ENCODE measurements at regions not wholly inside any gene's neighbourhood (a gene's known extent, or its start where the extent isn't known, plus 50 kb on each side); places are given as distances from the start of the nearest gene placed in this dataset.
"Not testable (repeated sequence)": the region's sequence is repeated elsewhere in the genome, so short reads cannot be mapped to it uniquely, and the experiment has no call there.

DNA sequence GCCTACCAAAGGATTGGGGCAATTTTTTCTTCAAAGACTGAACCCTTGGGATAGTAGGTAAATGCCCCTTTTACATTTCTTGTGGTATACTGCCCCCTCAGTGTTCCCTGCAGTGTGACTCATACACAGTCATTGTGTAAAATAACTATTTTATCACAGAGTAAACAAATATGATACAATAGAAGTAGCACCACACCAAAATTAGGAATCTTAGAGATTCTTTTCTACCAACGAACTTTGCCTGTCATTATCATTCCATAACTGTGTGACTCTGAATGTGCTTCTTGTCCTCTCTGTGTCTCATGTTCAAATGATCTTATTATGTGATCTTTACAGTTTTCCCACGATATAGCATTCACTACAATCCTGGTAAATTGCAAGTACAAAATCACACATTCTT is 517.0 kb downstream of the ZIC3 start:
- no peak for DNase-seq (ENCODE audit: low read depth)
- TF ChIP-seq, protein P1, sequence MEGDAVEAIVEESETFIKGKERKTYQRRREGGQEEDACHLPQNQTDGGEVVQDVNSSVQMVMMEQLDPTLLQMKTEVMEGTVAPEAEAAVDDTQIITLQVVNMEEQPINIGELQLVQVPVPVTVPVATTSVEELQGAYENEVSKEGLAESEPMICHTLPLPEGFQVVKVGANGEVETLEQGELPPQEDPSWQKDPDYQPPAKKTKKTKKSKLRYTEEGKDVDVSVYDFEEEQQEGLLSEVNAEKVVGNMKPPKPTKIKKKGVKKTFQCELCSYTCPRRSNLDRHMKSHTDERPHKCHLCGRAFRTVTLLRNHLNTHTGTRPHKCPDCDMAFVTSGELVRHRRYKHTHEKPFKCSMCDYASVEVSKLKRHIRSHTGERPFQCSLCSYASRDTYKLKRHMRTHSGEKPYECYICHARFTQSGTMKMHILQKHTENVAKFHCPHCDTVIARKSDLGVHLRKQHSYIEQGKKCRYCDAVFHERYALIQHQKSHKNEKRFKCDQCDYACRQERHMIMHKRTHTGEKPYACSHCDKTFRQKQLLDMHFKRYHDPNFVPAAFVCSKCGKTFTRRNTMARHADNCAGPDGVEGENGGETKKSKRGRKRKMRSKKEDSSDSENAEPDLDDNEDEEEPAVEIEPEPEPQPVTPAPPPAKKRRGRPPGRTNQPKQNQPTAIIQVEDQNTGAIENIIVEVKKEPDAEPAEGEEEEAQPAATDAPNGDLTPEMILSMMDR (IDR thresholded peaks at IDR 0.05; ENCODE audit: low read depth, low read length, missing control alignments) = no peak
- H3K4me3 ChIP-seq (ENCODE audit: low read depth, low read length) = no peak overlapping the region

DNA sequence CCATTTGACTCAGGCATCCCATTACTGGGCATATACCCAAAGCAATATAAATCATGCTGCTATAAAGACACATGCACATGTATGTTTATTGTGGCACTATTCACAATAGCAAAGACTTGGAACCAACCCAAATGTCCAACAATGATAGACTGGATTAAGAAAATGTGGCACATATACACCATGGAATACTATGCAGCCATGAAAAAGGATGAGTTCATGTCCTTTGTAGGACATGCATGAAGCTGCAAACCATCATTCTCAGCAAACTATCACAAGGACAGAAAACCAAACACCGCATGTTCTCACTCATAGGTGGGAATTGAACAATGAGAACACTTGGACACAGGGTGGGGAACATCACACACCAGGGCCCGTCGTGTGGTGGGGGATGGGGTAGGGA is 545.0 kb downstream of the ZIC3 start:
- not testable (repeated sequence) for H3K4me3 ChIP-seq (ENCODE audit: low read depth, low read length)

DNA sequence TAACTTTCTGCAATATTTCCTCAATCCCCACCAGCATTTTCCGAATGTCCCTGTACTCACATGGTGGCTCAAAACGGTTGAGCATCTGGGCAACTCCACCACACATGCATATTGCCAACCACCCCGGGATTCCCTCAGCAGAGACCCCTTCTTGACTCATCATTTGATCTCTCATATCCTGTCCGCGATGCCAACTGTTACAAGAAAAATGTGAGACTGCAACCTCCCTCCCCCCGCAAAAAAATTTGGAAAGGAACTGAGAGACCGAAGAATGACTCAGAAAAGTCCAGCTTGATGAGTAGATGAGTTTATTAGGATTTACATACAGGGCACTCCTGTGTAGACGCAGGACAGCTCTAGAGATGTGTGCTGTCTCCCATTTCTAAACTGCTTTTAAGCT is 561.4 kb downstream of the ZIC3 start:
- no peak overlapping the region for H3K4me3 ChIP-seq (ENCODE audit: low read depth, low read length)
- TF ChIP-seq, protein P1 (IDR thresholded peaks at IDR 0.05; ENCODE audit: low read depth, low read length, missing control alignments) = no peak
- no peak for DNase-seq (ENCODE audit: low read depth)

More for the DNA sequence above, 545.0 kb downstream of the ZIC3 start:
- DNase-seq (ENCODE audit: low read depth) = not testable (repeated sequence)

DNA sequence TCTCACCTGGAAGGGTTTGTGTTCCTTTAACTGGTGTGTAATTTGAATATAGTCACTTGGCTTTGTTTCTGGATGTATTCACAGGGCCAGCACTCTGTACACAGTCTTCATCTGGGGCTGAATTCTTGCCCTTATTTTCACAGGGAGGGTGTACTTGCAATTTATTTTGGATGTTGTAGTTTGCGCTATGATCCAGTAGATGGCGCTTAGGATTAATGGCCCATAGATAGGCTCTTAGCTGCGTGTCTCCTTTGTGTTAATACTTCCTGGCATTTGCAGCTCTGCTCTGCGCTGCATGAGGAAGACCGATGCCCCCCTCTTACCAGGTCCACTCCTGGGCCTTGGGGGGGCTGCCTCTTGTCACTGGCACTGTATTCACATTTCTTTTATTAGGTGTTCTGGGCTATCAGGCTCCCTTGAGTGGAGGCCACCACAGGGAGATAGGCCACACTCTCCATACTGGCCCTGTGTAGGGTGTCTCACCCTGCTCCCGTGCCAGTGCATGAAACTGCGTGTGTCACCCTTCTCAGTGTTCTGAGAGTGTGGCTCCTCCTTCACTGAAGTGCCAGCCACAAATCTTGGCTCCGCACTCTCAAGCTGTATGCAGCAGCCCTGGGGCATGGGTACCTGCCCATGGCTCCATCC is 562.2 kb downstream of the ZIC3 start:
- TF ChIP-seq, protein P1 (IDR thresholded peaks at IDR 0.05; ENCODE audit: low read depth, low read length, missing control alignments) = peak; percentile 63
- no peak for DNase-seq (ENCODE audit: low read depth)
- H3K4me3 ChIP-seq (ENCODE audit: low read depth, low read length) = no peak overlapping the region

DNA sequence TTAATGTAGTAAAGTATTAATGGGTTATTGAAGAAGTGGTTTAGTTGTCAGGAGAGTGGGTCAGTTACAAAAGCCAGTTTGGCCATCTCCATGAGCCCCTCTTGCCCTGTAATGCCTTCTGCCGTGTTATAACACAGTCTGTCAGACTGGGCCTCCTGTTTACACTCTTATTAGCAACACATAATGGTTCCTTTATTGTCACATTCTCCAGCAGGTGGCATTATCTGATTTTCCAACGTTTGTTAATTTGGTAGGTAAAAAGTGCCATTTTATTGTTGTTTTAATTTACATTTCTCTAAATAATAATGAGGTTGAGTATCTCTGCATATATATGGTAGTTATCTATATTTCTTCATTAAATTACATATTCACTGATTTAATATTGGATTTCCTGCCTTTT is 560.8 kb downstream of the FGF13 start:
- DNase-seq (ENCODE audit: low read depth) = no peak
- TF ChIP-seq, protein P1 (IDR thresholded peaks at IDR 0.05; ENCODE audit: low read depth, low read length, missing control alignments) = no peak

DNA sequence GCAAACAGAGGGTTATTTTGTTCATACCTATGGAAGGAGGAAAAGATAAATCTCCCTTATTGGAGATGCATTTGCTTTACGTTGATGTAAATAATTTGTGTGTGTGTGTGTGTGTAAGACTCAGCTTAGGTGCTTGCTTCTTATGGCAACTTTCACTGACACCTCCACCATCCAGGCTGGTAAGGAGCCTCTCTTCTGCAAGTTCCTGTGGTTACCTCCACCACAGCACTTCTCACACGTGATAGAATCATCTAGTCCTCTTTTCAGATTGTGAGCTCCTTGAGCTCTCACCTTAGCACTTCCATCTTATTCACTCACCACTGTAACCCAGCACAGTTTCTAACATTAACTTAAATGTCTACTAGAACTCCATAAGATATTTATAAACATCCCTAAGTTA is 553.7 kb downstream of the FGF13 start:
- TF ChIP-seq, protein P1 (IDR thresholded peaks at IDR 0.05; ENCODE audit: low read depth, low read length, missing control alignments) = no peak
- no peak overlapping the region for H3K4me3 ChIP-seq (ENCODE audit: low read depth, low read length)
- no peak for DNase-seq (ENCODE audit: low read depth)

More for the DNA sequence above, 560.8 kb downstream of the FGF13 start:
- H3K4me3 ChIP-seq (ENCODE audit: low read depth, low read length) = no peak overlapping the region

DNA sequence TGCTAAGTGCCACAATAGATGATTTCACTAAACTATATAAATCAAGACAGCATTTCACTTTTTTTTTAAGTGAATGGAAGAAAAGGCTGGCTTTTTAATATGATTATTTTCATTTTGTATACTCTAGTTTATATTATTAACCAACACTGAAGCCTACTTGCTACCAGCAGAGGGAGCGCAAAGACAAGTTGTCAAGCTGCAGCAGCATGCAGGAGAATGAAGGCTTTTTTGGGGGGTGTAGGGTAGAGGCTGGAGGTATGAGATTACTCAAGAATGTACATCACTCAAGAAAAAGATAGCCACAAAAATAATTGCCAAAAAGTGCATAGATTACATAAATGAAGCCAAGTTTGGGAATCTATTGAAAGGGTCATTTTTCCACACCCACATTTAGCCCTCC is 519.5 kb downstream of the FGF13 start:
- TF ChIP-seq, protein P1 (IDR thresholded peaks at IDR 0.05; ENCODE audit: low read depth, low read length, missing control alignments) = peak; percentile 26
- no peak for DNase-seq (ENCODE audit: low read depth)
- H3K4me3 ChIP-seq (ENCODE audit: low read depth, low read length) = no peak overlapping the region

All from GM12864 (cell line).